Uterus (tissue), 2 donors: ENCODE measurements at regions not wholly inside any gene's neighbourhood (a gene's known extent, or its start where the extent isn't known, plus 50 kb on each side); places are given as distances from the start of the nearest gene placed in this dataset.

Experiments used
- POLR2A ChIP-seq, 2 donors: fragments of 450-650 bp; IDR thresholded peaks; one replicate each; pipeline ENCODE4 v1.6.1; 2016; ENCODE audit warnings: antibody characterized with exemption in 2 of 2, mild to moderate bottlenecking in 1 of 2, moderate library complexity in 1 of 2
- TF ChIP-seq, protein P1 (sequence below), 4 experiments: fragments of 200-600 bp in 2 of 4; fragments of 450-650 bp in 2 of 4; sonication (generic) in 2 of 4; IDR thresholded peaks; one replicate each; pipeline ENCODE4 v1.5.1; 2016 to 2019; ENCODE audit warnings: antibody characterized with exemption in 4 of 4, mild to moderate bottlenecking in 2 of 4, moderate library complexity in 1 of 4

GRCh38 chr5:68445257-68446069 lies 229.9 kb downstream of the PIK3R1 start:
- TF ChIP-seq, protein P1, sequence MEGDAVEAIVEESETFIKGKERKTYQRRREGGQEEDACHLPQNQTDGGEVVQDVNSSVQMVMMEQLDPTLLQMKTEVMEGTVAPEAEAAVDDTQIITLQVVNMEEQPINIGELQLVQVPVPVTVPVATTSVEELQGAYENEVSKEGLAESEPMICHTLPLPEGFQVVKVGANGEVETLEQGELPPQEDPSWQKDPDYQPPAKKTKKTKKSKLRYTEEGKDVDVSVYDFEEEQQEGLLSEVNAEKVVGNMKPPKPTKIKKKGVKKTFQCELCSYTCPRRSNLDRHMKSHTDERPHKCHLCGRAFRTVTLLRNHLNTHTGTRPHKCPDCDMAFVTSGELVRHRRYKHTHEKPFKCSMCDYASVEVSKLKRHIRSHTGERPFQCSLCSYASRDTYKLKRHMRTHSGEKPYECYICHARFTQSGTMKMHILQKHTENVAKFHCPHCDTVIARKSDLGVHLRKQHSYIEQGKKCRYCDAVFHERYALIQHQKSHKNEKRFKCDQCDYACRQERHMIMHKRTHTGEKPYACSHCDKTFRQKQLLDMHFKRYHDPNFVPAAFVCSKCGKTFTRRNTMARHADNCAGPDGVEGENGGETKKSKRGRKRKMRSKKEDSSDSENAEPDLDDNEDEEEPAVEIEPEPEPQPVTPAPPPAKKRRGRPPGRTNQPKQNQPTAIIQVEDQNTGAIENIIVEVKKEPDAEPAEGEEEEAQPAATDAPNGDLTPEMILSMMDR (IDR thresholded peaks at IDR 0.05) = no peak
- no peak for TF ChIP-seq POLR2A (IDR thresholded peaks at IDR 0.05)
